ENCODE measurements at regions not wholly inside any gene's neighbourhood (a gene's known extent, or its start where the extent isn't known, plus 50 kb on each side); places are given as distances from the start of the nearest gene placed in this dataset.

DNA sequence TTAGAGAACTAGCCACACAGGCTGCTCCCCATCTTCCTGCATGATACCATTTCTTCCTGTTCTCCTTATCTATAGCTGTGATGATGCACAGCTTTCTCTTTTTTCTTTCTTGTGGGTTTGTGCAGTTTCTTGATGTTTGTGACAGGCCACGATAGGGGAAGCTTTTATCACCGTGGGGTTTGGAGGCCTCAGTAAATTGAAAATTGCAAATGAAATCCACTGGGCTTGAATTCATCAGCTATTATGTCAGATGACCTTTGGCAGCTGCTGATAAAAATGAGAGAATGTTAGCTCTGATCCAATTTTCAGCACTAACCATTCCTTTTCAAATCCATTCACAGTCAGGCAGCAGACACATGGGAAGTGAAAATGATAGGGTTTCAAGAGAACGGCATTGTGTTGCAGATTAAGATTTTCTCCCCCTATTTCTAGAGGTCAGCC, 176.9 kb upstream of the SOX2 start (continued):
- TF ChIP-seq, protein P1, sequence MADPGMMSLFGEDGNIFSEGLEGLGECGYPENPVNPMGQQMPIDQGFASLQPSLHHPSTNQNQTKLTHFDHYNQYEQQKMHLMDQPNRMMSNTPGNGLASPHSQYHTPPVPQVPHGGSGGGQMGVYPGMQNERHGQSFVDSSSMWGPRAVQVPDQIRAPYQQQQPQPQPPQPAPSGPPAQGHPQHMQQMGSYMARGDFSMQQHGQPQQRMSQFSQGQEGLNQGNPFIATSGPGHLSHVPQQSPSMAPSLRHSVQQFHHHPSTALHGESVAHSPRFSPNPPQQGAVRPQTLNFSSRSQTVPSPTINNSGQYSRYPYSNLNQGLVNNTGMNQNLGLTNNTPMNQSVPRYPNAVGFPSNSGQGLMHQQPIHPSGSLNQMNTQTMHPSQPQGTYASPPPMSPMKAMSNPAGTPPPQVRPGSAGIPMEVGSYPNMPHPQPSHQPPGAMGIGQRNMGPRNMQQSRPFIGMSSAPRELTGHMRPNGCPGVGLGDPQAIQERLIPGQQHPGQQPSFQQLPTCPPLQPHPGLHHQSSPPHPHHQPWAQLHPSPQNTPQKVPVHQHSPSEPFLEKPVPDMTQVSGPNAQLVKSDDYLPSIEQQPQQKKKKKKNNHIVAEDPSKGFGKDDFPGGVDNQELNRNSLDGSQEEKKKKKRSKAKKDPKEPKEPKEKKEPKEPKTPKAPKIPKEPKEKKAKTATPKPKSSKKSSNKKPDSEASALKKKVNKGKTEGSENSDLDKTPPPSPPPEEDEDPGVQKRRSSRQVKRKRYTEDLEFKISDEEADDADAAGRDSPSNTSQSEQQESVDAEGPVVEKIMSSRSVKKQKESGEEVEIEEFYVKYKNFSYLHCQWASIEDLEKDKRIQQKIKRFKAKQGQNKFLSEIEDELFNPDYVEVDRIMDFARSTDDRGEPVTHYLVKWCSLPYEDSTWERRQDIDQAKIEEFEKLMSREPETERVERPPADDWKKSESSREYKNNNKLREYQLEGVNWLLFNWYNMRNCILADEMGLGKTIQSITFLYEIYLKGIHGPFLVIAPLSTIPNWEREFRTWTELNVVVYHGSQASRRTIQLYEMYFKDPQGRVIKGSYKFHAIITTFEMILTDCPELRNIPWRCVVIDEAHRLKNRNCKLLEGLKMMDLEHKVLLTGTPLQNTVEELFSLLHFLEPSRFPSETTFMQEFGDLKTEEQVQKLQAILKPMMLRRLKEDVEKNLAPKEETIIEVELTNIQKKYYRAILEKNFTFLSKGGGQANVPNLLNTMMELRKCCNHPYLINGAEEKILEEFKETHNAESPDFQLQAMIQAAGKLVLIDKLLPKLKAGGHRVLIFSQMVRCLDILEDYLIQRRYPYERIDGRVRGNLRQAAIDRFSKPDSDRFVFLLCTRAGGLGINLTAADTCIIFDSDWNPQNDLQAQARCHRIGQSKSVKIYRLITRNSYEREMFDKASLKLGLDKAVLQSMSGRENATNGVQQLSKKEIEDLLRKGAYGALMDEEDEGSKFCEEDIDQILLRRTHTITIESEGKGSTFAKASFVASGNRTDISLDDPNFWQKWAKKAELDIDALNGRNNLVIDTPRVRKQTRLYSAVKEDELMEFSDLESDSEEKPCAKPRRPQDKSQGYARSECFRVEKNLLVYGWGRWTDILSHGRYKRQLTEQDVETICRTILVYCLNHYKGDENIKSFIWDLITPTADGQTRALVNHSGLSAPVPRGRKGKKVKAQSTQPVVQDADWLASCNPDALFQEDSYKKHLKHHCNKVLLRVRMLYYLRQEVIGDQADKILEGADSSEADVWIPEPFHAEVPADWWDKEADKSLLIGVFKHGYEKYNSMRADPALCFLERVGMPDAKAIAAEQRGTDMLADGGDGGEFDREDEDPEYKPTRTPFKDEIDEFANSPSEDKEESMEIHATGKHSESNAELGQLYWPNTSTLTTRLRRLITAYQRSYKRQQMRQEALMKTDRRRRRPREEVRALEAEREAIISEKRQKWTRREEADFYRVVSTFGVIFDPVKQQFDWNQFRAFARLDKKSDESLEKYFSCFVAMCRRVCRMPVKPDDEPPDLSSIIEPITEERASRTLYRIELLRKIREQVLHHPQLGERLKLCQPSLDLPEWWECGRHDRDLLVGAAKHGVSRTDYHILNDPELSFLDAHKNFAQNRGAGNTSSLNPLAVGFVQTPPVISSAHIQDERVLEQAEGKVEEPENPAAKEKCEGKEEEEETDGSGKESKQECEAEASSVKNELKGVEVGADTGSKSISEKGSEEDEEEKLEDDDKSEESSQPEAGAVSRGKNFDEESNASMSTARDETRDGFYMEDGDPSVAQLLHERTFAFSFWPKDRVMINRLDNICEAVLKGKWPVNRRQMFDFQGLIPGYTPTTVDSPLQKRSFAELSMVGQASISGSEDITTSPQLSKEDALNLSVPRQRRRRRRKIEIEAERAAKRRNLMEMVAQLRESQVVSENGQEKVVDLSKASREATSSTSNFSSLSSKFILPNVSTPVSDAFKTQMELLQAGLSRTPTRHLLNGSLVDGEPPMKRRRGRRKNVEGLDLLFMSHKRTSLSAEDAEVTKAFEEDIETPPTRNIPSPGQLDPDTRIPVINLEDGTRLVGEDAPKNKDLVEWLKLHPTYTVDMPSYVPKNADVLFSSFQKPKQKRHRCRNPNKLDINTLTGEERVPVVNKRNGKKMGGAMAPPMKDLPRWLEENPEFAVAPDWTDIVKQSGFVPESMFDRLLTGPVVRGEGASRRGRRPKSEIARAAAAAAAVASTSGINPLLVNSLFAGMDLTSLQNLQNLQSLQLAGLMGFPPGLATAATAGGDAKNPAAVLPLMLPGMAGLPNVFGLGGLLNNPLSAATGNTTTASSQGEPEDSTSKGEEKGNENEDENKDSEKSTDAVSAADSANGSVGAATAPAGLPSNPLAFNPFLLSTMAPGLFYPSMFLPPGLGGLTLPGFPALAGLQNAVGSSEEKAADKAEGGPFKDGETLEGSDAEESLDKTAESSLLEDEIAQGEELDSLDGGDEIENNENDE (IDR thresholded peaks at IDR 0.05; ENCODE audit: insufficient replicate concordance, low read length), result no peak
- TF ChIP-seq RFX5 (IDR thresholded peaks at IDR 0.05; ENCODE audit: borderline replicate concordance, low read depth, low read length), result no peak
- no peak for TF ChIP-seq SIN3A (conservative IDR thresholded peaks at IDR 0.05 in 1 of 2, IDR thresholded peaks at IDR 0.05 in 1 of 2; ENCODE audit: low read depth in 1 of 2, low read length in 2 of 2)
- no peak for TF ChIP-seq KDM1A (IDR thresholded peaks at IDR 0.05; ENCODE audit: borderline replicate concordance, low read length)
- no peak for TF ChIP-seq PHF8 (conservative IDR thresholded peaks at IDR 0.05; ENCODE audit: low read depth, low read length)
- no peak for TF ChIP-seq RAD21 (IDR thresholded peaks at IDR 0.05 in 1 of 2, conservative IDR thresholded peaks at IDR 0.05 in 1 of 2; ENCODE audit: low read depth in 2 of 2, low read length in 2 of 2)
- no peak for TF ChIP-seq GTF2F1 (IDR thresholded peaks at IDR 0.05; ENCODE audit: borderline replicate concordance, low read depth, low read length)
